ENCODE measurements at regions not wholly inside any gene's neighbourhood (a gene's known extent, or its start where the extent isn't known, plus 50 kb on each side); places are given as distances from the start of the nearest gene placed in this dataset.

GRCh38 chr10:109650228-109650627 is 273.1 kb downstream of the XPNPEP1 start:
- TF ChIP-seq ZBTB7A (IDR thresholded peaks at IDR 0.05; ENCODE audit: low read depth) (no peak), FOXM1 (IDR thresholded peaks at IDR 0.05; ENCODE audit: borderline replicate concordance, low read depth) (no peak), TEAD4 (IDR thresholded peaks at IDR 0.05) (no peak), CEBPB (IDR thresholded peaks at IDR 0.05) (no peak), YY1 (IDR thresholded peaks at IDR 0.05; ENCODE audit: low read depth) (no peak), TAF1 (IDR thresholded peaks at IDR 0.05; ENCODE audit: low read depth) (no peak), EP300 (IDR thresholded peaks at IDR 0.05; ENCODE audit: borderline replicate concordance) (no peak), NFIC (IDR thresholded peaks at IDR 0.05) (no peak)
- TF ChIP-seq, protein P1, sequence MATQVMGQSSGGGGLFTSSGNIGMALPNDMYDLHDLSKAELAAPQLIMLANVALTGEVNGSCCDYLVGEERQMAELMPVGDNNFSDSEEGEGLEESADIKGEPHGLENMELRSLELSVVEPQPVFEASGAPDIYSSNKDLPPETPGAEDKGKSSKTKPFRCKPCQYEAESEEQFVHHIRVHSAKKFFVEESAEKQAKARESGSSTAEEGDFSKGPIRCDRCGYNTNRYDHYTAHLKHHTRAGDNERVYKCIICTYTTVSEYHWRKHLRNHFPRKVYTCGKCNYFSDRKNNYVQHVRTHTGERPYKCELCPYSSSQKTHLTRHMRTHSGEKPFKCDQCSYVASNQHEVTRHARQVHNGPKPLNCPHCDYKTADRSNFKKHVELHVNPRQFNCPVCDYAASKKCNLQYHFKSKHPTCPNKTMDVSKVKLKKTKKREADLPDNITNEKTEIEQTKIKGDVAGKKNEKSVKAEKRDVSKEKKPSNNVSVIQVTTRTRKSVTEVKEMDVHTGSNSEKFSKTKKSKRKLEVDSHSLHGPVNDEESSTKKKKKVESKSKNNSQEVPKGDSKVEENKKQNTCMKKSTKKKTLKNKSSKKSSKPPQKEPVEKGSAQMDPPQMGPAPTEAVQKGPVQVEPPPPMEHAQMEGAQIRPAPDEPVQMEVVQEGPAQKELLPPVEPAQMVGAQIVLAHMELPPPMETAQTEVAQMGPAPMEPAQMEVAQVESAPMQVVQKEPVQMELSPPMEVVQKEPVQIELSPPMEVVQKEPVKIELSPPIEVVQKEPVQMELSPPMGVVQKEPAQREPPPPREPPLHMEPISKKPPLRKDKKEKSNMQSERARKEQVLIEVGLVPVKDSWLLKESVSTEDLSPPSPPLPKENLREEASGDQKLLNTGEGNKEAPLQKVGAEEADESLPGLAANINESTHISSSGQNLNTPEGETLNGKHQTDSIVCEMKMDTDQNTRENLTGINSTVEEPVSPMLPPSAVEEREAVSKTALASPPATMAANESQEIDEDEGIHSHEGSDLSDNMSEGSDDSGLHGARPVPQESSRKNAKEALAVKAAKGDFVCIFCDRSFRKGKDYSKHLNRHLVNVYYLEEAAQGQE (IDR thresholded peaks at IDR 0.05; ENCODE audit: low read depth) = no peak
- TF ChIP-seq, protein P2, sequence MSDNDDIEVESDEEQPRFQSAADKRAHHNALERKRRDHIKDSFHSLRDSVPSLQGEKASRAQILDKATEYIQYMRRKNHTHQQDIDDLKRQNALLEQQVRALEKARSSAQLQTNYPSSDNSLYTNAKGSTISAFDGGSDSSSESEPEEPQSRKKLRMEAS (IDR thresholded peaks at IDR 0.05) = no peak

Measured in Ishikawa (cell line).